CD4-positive, alpha-beta T cell treated with Interferon alpha-2 for 1 hour (primary cell): ENCODE measurements at regions not wholly inside any gene's neighbourhood (a gene's known extent, or its start where the extent isn't known, plus 50 kb on each side); places are given as distances from the start of the nearest gene placed in this dataset.

Experiments used
- DNase-seq, 2 donors: peaks; one replicate each; pipeline ENCODE4 v3.0.0-alpha.2; 2020 to 2022

- no peak for DNase-seq
These were observed 459.6 kb upstream of the RGS6 start for GRCh38 chr14:71472356-71473340.

DNA sequence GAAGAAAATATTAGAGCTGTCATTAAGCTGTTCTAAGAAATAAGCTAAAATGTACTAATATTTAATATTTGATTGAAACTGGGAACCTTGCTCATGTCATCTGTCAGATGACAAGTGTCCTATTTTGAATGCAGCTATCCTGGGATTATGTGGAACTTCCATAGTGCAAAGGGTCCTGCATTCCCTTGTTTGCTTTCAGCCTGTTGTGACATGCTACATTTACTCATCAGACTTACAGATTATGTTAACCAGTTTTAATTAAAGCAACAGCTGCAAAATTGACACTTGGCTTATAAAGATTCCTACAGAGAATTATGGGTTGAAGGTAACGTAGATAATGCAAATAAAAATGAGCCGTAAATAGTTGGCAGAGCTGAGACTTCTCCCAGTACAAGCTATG is 458.4 kb upstream of the RGS6 start:
- DNase-seq: no peak

DNA sequence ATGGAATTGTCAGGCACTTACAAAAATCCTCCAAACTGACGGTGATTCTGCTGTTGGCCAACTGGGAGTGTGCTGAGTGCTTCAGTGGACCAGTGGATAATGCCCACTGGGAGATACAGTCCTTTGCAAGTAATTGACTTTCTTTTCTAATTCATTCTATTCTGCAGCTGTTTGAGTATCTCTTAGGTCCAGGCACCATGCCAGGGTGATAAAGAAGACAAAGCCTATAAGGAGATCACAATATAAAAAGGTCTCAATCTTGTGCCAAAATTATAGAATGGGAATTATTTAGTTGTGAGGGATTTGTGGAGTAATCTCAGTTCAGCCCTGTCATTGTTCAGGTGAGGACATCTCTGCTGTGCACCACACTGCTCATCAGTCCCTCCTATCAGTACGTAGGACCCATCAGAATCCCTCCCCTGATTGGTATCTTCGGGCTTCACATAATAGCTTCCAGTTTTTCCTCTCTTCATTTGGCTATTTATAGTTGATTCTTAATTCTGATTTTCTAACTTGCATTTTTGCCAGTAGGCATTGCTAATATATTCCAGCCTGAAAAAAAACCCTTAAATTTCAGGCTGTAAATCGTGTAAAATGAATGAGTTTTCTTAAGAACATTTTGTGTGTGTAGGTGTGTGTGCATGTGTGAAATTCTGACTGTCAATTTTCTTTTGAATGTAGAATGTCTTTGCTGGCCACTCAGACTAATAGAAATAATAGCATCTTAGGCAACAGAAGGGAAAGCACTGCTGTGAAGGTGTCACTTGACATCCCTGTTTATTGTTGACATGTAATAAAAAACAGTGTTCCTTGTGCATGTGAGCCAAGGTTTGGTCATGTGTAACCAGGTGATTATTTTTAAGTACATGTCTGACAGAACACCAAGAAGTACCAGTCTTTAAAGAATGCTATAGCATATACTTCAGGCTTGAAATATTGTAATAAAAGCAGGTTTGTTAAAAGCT is 457.6 kb upstream of the RGS6 start:
- no peak for DNase-seq

DNA sequence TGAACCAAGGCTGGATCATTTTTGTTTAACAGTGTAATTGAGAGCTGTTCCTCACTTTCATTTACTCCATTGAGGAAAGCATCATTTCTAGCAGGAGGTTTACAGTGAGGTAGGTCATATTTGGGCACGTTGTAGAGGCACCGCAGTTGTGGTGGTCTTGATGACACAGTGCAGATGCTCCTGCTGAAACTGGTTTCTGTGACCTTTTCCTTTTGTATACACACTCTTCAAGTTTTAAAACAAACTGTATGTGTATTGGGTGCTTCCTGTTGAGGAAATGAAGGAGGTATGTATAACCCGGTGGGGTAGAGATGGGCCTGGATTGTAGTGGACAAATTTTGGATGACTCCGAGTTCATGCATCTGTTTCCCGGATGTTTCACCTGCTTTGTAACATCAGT is 456.3 kb upstream of the RGS6 start:
- no peak for DNase-seq

DNA sequence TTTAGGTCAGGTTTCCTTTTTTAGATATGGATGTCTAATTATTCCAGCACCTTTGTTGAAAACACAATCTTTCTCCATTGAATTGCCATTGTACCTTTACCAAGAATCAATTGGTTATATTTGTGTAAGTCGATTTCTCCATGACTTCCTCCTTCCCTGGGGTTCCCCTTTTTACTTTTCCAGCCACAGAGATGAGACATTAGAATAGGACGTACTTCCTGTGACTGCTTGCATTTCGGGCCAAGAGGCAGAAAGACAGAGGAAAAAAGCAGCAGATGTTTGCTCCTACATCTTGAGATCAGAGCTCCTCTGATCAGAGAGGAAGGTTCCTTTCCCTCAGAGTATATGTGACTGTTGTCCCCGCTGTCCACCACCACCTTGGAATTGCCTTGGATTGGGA is 453.7 kb upstream of the RGS6 start:
- peak; percentile 11 to 20 for DNase-seq

GRCh38 chr14:71481021-71481654 is 451.1 kb upstream of the RGS6 start:
- DNase-seq: no peak

- no peak for DNase-seq
These were observed 449.6 kb upstream of the RGS6 start for GRCh38 chr14:71482671-71483070.

GRCh38 chr14:71483154-71483553 is 449.1 kb upstream of the RGS6 start:
- no peak for DNase-seq

DNA sequence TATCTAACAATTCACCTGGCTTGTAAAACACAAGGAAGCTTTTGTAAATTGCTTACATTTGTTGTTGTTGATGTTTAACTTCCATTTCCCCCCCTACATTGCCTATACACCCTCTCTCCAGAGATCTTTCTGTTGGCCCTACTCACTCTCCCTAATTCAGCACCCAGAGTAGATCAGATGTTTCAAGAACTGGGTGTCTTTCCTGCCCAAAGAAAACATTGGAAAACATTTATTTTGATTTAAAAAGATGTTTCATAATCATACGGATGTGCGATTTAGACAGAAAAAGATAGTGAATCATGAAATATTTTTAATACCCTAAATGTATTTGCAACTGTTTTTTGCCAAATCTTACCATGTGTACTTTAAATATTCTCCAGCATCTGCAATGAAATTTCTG is 446.4 kb upstream of the RGS6 start:
- DNase-seq: no peak

DNA sequence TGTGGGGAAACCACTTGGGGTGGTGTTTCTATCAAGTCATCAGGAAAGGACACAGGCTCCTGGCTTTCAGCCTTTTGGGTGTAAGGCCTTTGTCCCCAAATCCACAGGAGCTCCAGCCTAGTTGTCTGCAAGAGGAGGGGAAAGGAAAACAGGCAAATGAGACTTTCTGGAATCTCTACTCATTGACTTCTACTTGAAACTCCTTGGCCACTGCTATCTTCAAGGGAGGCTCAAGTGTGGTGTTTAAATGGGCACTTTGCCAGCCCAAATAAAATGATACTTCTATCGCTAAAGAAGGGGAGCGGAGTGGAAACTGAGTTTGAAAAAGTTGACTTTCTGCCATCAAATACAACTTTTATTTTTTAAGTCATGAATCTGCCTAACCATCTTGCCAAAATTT is 445.9 kb upstream of the RGS6 start:
- DNase-seq: no peak

DNA sequence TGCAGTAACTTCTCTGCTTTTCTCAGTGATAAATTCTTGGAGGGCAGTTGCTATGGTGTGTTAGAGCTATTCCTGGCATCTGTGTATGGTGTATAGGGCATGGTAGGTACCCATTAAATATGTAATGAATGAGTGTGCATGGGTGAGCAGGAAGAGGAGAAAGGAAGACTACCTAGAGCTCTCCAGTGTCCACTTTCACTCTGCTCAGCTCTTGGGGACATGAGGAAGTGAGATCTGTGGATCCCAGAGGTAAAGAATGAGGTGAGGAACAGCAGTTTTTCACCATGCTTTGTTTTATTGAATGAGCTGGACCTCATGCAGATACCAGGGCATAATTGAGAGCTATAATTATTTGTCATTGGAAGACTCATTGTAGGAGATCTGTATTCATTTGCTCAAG is 444.8 kb upstream of the RGS6 start:
- no peak for DNase-seq

GRCh38 chr14:71487941-71488340 is 444.3 kb upstream of the RGS6 start:
- DNase-seq: no peak

DNA sequence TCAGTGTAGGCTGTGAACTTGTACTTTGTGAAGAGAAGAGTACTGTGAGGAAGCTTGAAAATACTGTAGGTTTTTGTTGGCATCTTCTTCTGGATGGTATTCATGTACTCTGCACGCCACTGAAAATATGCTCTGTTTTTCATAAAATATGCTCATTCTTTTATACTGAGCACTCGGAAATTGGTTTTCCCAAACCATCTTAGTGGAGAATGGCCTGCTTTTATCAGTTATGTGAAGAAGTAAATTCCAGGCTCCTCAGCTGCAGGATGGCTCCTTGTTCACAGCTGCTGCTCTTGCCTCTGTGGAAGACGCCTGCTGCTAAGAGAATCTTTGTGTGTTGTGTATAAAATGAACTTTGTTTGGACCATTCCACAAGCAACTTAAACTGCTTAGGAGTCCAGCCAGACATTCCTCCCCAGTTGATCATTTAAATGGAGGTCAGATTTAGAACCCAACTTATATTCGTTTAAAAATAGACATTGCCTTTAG is 443.5 kb upstream of the RGS6 start:
- DNase-seq: no peak

- DNase-seq: no peak
These were observed 442.5 kb upstream of the RGS6 start for GRCh38 chr14:71489742-71490141.

- no peak for DNase-seq
These were observed 440.3 kb upstream of the RGS6 start for GRCh38 chr14:71491931-71492330.

DNA sequence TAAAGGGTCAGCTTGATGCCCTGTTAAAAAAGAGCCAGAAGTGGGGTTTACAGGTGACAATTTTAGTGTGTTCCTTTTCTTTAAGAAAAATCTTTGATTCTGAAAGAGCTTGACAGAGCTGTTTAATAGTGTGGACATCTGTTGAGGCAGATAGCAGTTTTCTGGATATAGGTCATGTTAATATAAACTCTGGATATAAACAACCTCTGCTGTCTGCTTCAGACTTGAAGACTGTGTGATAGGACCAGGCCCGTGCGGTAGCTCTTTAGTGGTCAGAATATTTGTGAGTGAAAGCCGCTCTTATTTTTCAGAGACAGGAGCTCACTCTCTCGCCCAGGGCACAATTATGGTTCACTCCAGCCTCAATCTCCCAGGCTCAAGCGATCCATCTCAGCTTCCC is 439.9 kb upstream of the RGS6 start:
- DNase-seq: no peak

DNA sequence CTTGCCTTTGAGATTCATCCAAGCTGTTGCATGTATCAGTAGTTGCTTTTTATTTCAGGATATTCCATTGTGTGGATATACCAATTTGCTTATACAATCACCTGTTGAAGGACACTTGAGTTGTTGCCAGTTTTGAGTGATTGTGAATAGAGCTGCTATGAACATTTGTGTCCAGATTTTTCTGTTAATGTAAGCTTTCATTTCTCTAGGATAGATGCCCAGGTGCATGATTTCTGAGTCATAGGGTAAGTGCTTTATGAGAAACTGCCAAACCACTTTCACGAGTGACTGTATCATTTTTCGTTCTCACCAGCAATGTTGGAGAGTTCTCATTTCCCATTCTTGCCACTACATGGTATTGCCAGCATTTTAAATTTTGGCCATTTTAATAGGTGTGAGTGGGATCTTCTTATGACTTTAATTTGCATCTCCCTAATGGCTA is 434.6 kb upstream of the RGS6 start:
- DNase-seq: no peak

GRCh38 chr14:71498212-71498611 is 434.0 kb upstream of the RGS6 start:
- DNase-seq: no peak

DNA sequence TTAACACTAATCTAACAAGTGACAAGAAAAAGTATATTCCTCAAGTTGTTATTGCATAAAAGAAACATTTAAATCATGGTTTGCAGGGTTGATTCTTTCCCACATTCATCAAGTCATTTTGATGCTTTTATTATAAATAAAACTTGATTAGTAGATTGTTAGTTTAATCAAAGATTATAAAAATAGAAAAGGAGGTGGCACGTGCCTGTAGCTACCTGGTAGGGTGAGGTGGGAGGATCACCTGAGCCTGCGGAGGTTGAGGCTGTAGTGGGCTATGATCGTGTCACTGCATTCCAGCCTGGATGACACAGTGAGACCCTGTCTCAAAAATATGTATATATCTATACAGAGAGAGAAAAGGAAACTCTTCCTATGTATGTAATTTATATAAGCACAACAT is 433.2 kb upstream of the RGS6 start:
- no peak for DNase-seq

GRCh38 chr14:71507681-71508080 is 424.5 kb upstream of the RGS6 start:
- no peak for DNase-seq

GRCh38 chr14:71508901-71509300 is 423.3 kb upstream of the RGS6 start:
- no peak for DNase-seq

- no peak for DNase-seq
These were observed 421.1 kb upstream of the RGS6 start for GRCh38 chr14:71511152-71511551.
